Adrenal gland (tissue), 9 donors: ENCODE measurements at regions not wholly inside any gene's neighbourhood (a gene's known extent, or its start where the extent isn't known, plus 50 kb on each side); places are given as distances from the start of the nearest gene placed in this dataset.
"Not testable (repeated sequence)": the region's sequence is repeated elsewhere in the genome, so short reads cannot be mapped to it uniquely, and the experiment has no call there.

Experiments
- DNase-seq, 7 donors: peaks; one replicate each; pipeline ENCODE4 v3.0.0-alpha.2; 2019 to 2020
- H3K27ac ChIP-seq, 5 donors: fragments of 200-600 bp; sonication (generic) in 4 of 5; 1 replicate in 3 of 5; 2 replicates in 2 of 5; pipeline versions ENCODE4 v1.5.1 to v1.8.0; 2016 to 2020; ENCODE audit warnings: mild to moderate bottlenecking in 1 of 5
- H3K27me3 ChIP-seq: fragments of 200-600 bp; 2 replicates; pipeline ENCODE4 v1.8.0; 2021
- H3K36me3 ChIP-seq, 2 donors: fragments of 200-600 bp; replicated peaks in 1 of 2; 1 replicate in 1 of 2; 2 replicates in 1 of 2; pipeline versions ENCODE4 v1.5.1 to v1.8.0; 2018 to 2022
- H3K4me1 ChIP-seq, 2 donors: fragments of 200-600 bp; replicated peaks in 1 of 2; 1 replicate in 1 of 2; 2 replicates in 1 of 2; pipeline versions ENCODE4 v1.5.1 to v1.8.0; 2018 to 2021
- H3K4me3 ChIP-seq, 4 donors: fragments of 200-600 bp; sonication (generic) in 3 of 4; one replicate each; pipeline ENCODE4 v1.5.1; 2016 to 2018
- H3K9me3 ChIP-seq, 3 donors: fragments of 200-600 bp; sonication (generic) in 1 of 3; replicated peaks in 1 of 3; 1 replicate in 2 of 3; 2 replicates in 1 of 3; pipeline versions ENCODE4 v1.5.1 to v1.8.0; 2016 to 2021
- POLR2A ChIP-seq, 2 donors: fragments of 450-650 bp; IDR thresholded peaks; one replicate each; pipeline ENCODE4 v1.6.1; 2017; ENCODE audit warnings: antibody characterized with exemption in 2 of 2, mild to moderate bottlenecking in 2 of 2, moderate library complexity in 1 of 2
- WGBS, 4 donors: extraction: QIAGEN DNeasy Blood & Tissue Kit in 2 of 4; methylation state at CpG; one replicate each; pipeline versions ENCODE4 v1.1.5 to v1.1.7; 2013 to 2017; 5-methylcytosine and 5-hydroxymethylcytosine counted together
- intact Hi-C, 2 donors: fragments of 100-400 bp; cut with DNase I; formaldehyde crosslinking; loops; one replicate each; pipeline versions ENCODE4 v1.14.1 to v1.15.0; 2022 to 2023
- TF ChIP-seq, protein P1 (sequence below), 6 experiments: fragments of 450-650 bp in 4 of 6; fragments of 200-600 bp in 2 of 6; sonication (generic) in 1 of 6; IDR thresholded peaks; 1 replicate in 5 of 6; 2 replicates in 1 of 6; pipeline versions ENCODE4 v1.5.1 to v1.8.0; 2016 to 2021; ENCODE audit warnings: antibody characterized with exemption in 6 of 6, mild to moderate bottlenecking in 2 of 6, moderate library complexity in 1 of 6
- donor health status: healthy with polysubstance abuse.
- donor health status: Bipolar disorder and iron deficiency.
- donor health status: DM: yes; HTN: yes; CAD: no.
- donor health status: DM: no; HTN: no; CAD: no.
- donor health status: DM: no; HTN: no; CAD: no.

GRCh38 chr2:212721026-212721451 lies 182.4 kb upstream of the ERBB4 start:
- DNase-seq, result no peak
- no peaks in the 10 kb centered on the region for H3K36me3 ChIP-seq
- H3K27ac ChIP-seq, result no peak overlapping the region
- no peaks in the 10 kb centered on the region for H3K27me3 ChIP-seq
- 93 to 100% (median 94%) methylated on average over 6 to 38 of the region's 38 CpGs for WGBS, 4 donors
- H3K9me3 ChIP-seq, result no peaks in the 10 kb centered on the region
- H3K4me3 ChIP-seq, result no peak overlapping the region
- intact Hi-C loops, result no loop called here
- H3K4me1 ChIP-seq, result no peaks in the 10 kb centered on the region
- TF ChIP-seq, protein P1, sequence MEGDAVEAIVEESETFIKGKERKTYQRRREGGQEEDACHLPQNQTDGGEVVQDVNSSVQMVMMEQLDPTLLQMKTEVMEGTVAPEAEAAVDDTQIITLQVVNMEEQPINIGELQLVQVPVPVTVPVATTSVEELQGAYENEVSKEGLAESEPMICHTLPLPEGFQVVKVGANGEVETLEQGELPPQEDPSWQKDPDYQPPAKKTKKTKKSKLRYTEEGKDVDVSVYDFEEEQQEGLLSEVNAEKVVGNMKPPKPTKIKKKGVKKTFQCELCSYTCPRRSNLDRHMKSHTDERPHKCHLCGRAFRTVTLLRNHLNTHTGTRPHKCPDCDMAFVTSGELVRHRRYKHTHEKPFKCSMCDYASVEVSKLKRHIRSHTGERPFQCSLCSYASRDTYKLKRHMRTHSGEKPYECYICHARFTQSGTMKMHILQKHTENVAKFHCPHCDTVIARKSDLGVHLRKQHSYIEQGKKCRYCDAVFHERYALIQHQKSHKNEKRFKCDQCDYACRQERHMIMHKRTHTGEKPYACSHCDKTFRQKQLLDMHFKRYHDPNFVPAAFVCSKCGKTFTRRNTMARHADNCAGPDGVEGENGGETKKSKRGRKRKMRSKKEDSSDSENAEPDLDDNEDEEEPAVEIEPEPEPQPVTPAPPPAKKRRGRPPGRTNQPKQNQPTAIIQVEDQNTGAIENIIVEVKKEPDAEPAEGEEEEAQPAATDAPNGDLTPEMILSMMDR (IDR thresholded peaks at IDR 0.05), result no peak
- TF ChIP-seq POLR2A (IDR thresholded peaks at IDR 0.05), result no peak

DNA sequence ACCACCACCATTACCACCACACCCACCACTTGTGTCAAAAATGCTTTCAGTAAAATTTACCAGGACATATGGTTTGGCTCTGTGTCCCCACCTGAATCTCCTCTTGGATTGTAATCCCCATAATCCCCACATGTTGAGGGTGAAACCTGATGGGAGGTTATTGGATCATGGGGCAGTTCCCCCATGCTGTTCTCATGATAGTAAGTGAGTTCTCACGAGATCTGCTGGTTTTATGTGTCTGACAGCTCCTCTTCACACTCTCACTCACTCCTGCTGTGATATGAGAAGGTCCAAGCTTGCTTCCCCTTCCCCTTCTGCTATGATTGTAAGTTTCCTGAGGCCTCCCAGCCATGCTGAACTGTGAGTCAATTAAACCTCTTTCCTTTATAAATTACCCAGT lies 176.8 kb upstream of the ERBB4 start:
- H3K27me3 ChIP-seq, H3K36me3 ChIP-seq, H3K9me3 ChIP-seq, DNase-seq, intact Hi-C loops, H3K4me1 ChIP-seq, H3K4me3 ChIP-seq, H3K27ac ChIP-seq: not testable (repeated sequence)
- 40 to 68% (median 42%) methylated on average over 1 of the region's 1 CpG for WGBS, 4 donors

- Histone ChIP-seq H3K4me3 (no peak overlapping the region), H3K4me1 (no peaks in the 10 kb centered on the region), H3K27me3 (no peaks in the 10 kb centered on the region), H3K9me3 (no peaks in the 10 kb centered on the region), H3K36me3 (no peaks in the 10 kb centered on the region), H3K27ac (no peak overlapping the region)
- intact Hi-C loops, result no loop called here
- DNase-seq, result no peak
- 30 to 65% (median 35%) methylated on average over 1 of the region's 1 CpG for WGBS, 4 donors
- TF ChIP-seq POLR2A (IDR thresholded peaks at IDR 0.05), result no peak
- TF ChIP-seq, protein P1 (IDR thresholded peaks at IDR 0.05), result no peak
Observed at GRCh38 chr2:212713681-212714080, 175.1 kb upstream of the ERBB4 start.

- H3K27ac ChIP-seq, result no peak overlapping the region
- intact Hi-C loops, result no loop called here
- no peaks in the 10 kb centered on the region for H3K4me1 ChIP-seq
- no peak overlapping the region for H3K4me3 ChIP-seq
- no peaks in the 10 kb centered on the region for H3K9me3 ChIP-seq
- H3K36me3 ChIP-seq, result no peaks in the 10 kb centered on the region
- TF ChIP-seq, protein P1 (IDR thresholded peaks at IDR 0.05), result no peak
- TF ChIP-seq POLR2A (IDR thresholded peaks at IDR 0.05), result no peak
- DNase-seq, result no peak
- no peaks in the 10 kb centered on the region for H3K27me3 ChIP-seq
- WGBS, 4 donors, result 58 to 66% (median 62%) methylated on average over 1 of the region's 1 CpG
Observed at GRCh38 chr2:212712991-212713390, 174.4 kb upstream of the ERBB4 start.

GRCh38 chr2:212712466-212712865 lies 173.9 kb upstream of the ERBB4 start:
- no peaks in the 10 kb centered on the region for H3K27me3 ChIP-seq
- no peaks in the 10 kb centered on the region for H3K4me1 ChIP-seq
- H3K4me3 ChIP-seq, result no peak overlapping the region
- H3K36me3 ChIP-seq, result no peaks in the 10 kb centered on the region
- H3K27ac ChIP-seq, result no peak overlapping the region
- WGBS, 4 donors, result 58 to 66% (median 65%) methylated on average over 5 of the region's 5 CpGs
- TF ChIP-seq, protein P1 (IDR thresholded peaks at IDR 0.05), result no peak
- no peak for TF ChIP-seq POLR2A (IDR thresholded peaks at IDR 0.05)
- intact Hi-C loops, result no loop called here
- DNase-seq, result no peak
- no peaks in the 10 kb centered on the region for H3K9me3 ChIP-seq
